ENCODE measurements at regions not wholly inside any gene's neighbourhood (a gene's known extent, or its start where the extent isn't known, plus 50 kb on each side); places are given as distances from the start of the nearest gene placed in this dataset.

- TF ChIP-seq RARB (CRISPR knock-in tag; IDR thresholded peaks at IDR 0.05): no peak
- no peak for TF ChIP-seq GLIS3 (CRISPR knock-in tag; IDR thresholded peaks at IDR 0.05)
- TF ChIP-seq ZNF8 (CRISPR knock-in tag; IDR thresholded peaks at IDR 0.05): no peak
- no peak for TF ChIP-seq ESRRG (CRISPR knock-in tag; IDR thresholded peaks at IDR 0.05)
- no peak for TF ChIP-seq ZNF70 (CRISPR knock-in tag; IDR thresholded peaks at IDR 0.05)
- no peak for TF ChIP-seq TOX (CRISPR knock-in tag; IDR thresholded peaks at IDR 0.05; ENCODE audit: borderline replicate concordance)
- no peak for TF ChIP-seq ZFP3 (CRISPR knock-in tag; IDR thresholded peaks at IDR 0.05)
- TF ChIP-seq, protein P1, sequence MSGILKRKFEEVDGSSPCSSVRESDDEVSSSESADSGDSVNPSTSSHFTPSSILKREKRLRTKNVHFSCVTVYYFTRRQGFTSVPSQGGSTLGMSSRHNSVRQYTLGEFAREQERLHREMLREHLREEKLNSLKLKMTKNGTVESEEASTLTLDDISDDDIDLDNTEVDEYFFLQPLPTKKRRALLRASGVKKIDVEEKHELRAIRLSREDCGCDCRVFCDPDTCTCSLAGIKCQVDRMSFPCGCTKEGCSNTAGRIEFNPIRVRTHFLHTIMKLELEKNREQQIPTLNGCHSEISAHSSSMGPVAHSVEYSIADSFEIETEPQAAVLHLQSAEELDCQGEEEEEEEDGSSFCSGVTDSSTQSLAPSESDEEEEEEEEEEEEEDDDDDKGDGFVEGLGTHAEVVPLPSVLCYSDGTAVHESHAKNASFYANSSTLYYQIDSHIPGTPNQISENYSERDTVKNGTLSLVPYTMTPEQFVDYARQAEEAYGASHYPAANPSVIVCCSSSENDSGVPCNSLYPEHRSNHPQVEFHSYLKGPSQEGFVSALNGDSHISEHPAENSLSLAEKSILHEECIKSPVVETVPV (CRISPR knock-in tag; IDR thresholded peaks at IDR 0.05): no peak
- TF ChIP-seq PATZ1 (CRISPR knock-in tag; IDR thresholded peaks at IDR 0.05; ENCODE audit: borderline replicate concordance): no peak
- no peak for TF ChIP-seq ARNTL (CRISPR knock-in tag; IDR thresholded peaks at IDR 0.05; ENCODE audit: borderline replicate concordance, low read depth)
- TF ChIP-seq, protein P2, sequence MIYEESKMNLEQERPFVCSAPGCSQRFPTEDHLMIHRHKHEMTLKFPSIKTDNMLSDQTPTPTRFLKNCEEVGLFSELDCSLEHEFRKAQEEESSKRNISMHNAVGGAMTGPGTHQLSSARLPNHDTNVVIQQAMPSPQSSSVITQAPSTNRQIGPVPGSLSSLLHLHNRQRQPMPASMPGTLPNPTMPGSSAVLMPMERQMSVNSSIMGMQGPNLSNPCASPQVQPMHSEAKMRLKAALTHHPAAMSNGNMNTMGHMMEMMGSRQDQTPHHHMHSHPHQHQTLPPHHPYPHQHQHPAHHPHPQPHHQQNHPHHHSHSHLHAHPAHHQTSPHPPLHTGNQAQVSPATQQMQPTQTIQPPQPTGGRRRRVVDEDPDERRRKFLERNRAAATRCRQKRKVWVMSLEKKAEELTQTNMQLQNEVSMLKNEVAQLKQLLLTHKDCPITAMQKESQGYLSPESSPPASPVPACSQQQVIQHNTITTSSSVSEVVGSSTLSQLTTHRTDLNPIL (CRISPR knock-in tag; IDR thresholded peaks at IDR 0.05; ENCODE audit: low read depth): no peak
- no peak for TF ChIP-seq PPARA (CRISPR knock-in tag; IDR thresholded peaks at IDR 0.05; ENCODE audit: borderline replicate concordance)
Measured at GRCh38 chr15:38627689-38628277, 63.2 kb upstream of the RASGRP1 start.
